ENCODE measurements at regions not wholly inside any gene's neighbourhood (a gene's known extent, or its start where the extent isn't known, plus 50 kb on each side); places are given as distances from the start of the nearest gene placed in this dataset.

DNA sequence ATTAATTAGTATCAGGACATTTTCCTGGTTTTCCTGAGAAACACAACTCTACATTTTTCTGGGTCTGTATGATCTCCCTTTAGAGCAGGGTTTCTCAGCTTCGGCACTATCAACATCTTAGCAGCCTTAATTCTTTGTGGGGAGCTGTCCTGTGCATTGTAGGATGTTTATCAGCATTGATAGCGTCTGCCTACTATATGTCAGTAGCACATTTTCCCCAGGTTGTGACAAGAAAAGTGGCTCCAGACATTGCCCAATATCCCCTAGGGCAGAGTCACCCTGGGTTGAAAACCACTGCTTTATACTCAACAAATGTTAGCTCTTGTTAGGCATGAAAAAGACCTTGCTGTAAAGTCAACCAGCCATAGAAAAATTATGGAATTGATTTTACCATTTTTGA lies 195.1 kb upstream of the FMN2 start:
- DNase-seq (ENCODE audit: low spot score): no peak
- TF ChIP-seq, protein P1, sequence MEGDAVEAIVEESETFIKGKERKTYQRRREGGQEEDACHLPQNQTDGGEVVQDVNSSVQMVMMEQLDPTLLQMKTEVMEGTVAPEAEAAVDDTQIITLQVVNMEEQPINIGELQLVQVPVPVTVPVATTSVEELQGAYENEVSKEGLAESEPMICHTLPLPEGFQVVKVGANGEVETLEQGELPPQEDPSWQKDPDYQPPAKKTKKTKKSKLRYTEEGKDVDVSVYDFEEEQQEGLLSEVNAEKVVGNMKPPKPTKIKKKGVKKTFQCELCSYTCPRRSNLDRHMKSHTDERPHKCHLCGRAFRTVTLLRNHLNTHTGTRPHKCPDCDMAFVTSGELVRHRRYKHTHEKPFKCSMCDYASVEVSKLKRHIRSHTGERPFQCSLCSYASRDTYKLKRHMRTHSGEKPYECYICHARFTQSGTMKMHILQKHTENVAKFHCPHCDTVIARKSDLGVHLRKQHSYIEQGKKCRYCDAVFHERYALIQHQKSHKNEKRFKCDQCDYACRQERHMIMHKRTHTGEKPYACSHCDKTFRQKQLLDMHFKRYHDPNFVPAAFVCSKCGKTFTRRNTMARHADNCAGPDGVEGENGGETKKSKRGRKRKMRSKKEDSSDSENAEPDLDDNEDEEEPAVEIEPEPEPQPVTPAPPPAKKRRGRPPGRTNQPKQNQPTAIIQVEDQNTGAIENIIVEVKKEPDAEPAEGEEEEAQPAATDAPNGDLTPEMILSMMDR (IDR thresholded peaks at IDR 0.05): no peak
- no peak for ATAC-seq (ENCODE audit: low FRiP score)

DNA sequence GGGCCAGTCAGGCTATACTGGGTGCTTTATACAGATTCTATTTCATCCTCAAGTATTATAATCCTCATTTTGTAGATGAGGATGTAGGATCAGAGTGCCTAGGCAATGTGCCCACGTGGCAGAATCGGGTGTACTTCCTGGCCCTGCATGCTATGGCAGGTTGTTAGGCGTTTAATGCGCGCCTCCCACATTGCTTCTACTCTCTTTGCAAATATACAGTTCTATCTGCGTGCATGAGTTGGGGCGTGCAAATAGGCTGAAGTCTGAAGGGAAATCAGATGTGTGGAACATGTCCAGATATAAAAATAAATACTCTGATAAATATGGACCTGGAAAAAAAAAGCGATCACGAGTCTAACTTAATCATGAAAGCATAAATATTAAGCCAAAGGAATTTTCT lies 194.7 kb upstream of the FMN2 start:
- TF ChIP-seq, protein P1 (IDR thresholded peaks at IDR 0.05): no peak
- no peak for DNase-seq (ENCODE audit: low spot score)
- ATAC-seq (ENCODE audit: low FRiP score): no peak

DNA sequence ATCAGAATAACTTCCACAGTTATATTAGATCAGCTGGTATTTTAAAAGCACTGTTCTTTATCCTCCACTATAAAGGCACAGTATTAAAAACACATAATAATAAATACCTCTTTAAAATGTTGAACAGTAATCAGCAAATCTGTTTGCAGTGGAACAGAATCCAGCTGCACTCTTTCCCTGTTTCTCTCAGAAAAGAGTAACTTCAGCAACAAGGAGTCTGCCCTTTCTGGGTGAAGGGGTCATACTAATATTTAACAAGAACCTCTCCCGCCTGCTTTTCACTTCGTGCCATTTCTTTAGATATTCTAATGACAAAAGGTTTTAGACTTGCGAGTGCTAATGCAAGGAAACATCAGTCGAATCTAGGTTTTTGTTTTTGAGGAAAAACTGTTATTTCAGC lies 194.2 kb upstream of the FMN2 start:
- no peak for DNase-seq (ENCODE audit: low spot score)

DNA sequence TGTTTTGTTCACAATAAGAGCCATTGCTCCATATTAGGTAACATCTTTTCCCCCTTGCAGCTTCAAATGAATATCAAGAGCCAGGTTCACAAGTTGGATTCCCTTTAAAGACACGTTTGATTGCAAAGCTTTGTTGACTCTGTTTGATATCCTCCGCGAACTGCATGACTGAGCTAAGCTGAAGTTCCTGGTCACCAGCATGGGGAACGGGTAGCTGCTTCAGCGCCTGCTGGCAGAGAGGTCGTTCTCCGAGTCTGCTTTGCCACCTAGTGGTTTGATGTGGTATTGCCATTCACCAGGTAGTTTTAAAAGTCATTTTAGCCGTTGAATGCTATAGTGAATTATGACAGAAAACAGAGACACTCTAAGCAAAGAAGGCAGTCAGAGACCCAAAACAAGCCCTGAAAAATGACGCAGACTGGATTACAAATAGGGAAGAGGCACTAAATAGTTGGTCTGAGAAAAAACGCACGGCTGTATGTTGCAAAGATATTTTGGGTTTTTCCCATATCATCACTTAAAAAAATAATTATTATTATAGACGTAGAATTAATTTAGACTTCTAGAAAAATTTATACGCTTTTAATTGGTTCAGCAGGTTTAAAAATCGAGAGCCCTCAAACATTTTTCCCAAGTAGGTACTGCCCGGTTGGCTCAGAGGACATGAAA lies 193.5 kb upstream of the FMN2 start:
- ATAC-seq (ENCODE audit: low FRiP score) (peak; percentile 70), DNase-seq (ENCODE audit: low spot score) (peak; percentile 62)
- TF ChIP-seq, protein P1 (IDR thresholded peaks at IDR 0.05): peak in 2 of 3 donors; percentile 76 to 82

More for the DNA sequence above, 194.2 kb upstream of the FMN2 start:
- ATAC-seq (ENCODE audit: low FRiP score): no peak
- TF ChIP-seq, protein P1 (IDR thresholded peaks at IDR 0.05): no peak

DNA sequence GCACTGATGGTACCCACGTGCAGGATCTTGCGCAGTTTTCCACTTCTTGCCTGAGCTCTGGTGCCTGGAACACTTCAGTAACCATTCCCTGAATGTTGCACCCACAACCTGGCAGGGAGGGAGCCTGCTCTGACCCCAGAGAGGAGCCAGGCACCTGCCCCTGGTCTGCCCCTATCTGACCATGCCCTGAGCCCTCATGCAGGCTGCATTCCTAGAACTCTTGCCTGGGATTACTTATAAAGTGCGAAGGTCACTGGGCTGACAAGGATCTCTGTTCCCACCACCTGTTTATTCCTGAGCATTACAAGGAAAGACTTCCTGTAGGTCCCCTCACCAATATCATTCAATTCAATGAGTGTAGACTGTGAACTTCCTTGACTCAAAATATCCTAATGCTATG lies 191.9 kb upstream of the FMN2 start:
- ATAC-seq (ENCODE audit: low FRiP score): no peak
- no peak for DNase-seq (ENCODE audit: low spot score)
- TF ChIP-seq, protein P1 (IDR thresholded peaks at IDR 0.05): no peak

DNA sequence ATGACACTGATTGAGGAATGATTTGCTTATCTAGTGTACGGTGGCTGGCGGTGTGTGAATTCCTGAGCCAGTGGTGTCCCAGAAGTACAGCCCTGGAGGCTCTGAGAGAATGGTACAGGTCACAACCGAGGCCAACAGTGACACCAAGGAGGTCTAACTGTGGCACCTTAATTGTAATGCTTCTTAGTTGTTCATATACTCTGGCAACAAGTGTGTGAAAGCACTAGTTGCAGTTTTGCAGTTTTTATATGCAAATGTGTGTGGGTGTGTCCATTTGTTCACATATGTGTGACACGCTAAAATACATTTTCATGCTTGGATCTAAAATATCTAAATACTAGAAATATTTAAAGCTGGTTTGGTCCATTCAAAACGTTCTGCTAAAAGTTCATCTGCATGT lies 185.3 kb upstream of the FMN2 start:
- TF ChIP-seq, protein P1 (IDR thresholded peaks at IDR 0.05): no peak
- no peak for DNase-seq (ENCODE audit: low spot score)
- no peak for ATAC-seq (ENCODE audit: low FRiP score)

DNA sequence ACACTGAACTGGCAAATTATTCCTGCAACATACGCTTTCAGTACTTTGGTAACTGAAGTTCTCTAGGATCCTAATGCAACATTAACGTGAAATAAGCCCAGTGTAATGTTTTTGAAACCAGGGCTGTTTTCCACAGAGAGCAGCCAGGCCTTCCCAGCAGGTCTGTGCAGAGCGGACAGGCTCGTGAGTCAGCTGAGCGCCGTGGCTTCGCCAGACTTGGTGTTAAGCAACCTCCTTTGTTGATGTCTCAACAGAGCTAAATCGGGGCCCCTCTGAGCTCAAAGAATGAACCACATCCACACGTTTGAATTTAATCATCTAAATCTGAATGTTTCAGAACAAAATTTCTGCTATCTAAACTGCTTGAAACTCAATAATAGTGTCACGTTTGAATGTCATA lies 181.8 kb upstream of the FMN2 start:
- TF ChIP-seq, protein P1 (IDR thresholded peaks at IDR 0.05): no peak
- DNase-seq (ENCODE audit: low spot score) (no peak), ATAC-seq (ENCODE audit: low FRiP score) (peak; percentile 77)

Data from omental fat pad (tissue), 3 donors.